Natural killer cell (primary cell): ENCODE measurements at regions not wholly inside any gene's neighbourhood (a gene's known extent, or its start where the extent isn't known, plus 50 kb on each side); places are given as distances from the start of the nearest gene placed in this dataset.
"Not testable (repeated sequence)": the region's sequence is repeated elsewhere in the genome, so short reads cannot be mapped to it uniquely, and the experiment has no call there.

Experiments used
- ATAC-seq, 3 donors: fragments of 150-1000 bp in 2 of 3; fragments of 200-7000 bp in 1 of 3; cut with Tn5 transposase; 1 replicate in 1 of 3; 2 replicates in 2 of 3; pipeline ENCODE4 v1.10.0; 2021; ENCODE audit warnings: mild to moderate bottlenecking in 2 of 3, moderate library complexity in 2 of 3
- DNase-seq, 2 donors: peaks; one replicate each; pipeline versions ENCODE4 v3.0.0 to v3.0.0-alpha.2; 2013 to 2021; ENCODE audit warnings: mixed read lengths in 1 of 2
- H3K27ac ChIP-seq: one replicate; pipeline ENCODE4 v1.5.1; 2013; ENCODE audit warnings: mild to moderate bottlenecking, low read length
- H3K27me3 ChIP-seq: one replicate; pipeline ENCODE4 v1.6.1; 2013; ENCODE audit warnings: low read length; ENCODE audit not compliant: control insufficient read depth, insufficient read depth
- H3K36me3 ChIP-seq: one replicate; pipeline ENCODE4 v1.6.1; 2013; ENCODE audit warnings: low read length; ENCODE audit not compliant: control insufficient read depth, insufficient read depth
- H3K4me1 ChIP-seq: one replicate; pipeline ENCODE4 v1.6.1; 2013; ENCODE audit warnings: low read length; ENCODE audit not compliant: control insufficient read depth, insufficient read depth
- H3K4me3 ChIP-seq: one replicate; pipeline ENCODE4 v1.5.1; 2013; ENCODE audit warnings: low read length
- H3K9me3 ChIP-seq: one replicate; pipeline ENCODE4 v1.6.1; 2013; ENCODE audit warnings: low read length; ENCODE audit not compliant: control insufficient read depth, insufficient read depth
- H3K27ac Mint-ChIP-seq, 2 donors: one replicate each; pipeline ENCODE4 v1.8.0; 2022; ENCODE audit warnings: mild to moderate bottlenecking in 2 of 2, mixed read lengths in 2 of 2, moderate library complexity in 1 of 2
- H3K27me3 Mint-ChIP-seq, 2 donors: one replicate each; pipeline ENCODE4 v1.8.0; 2022; ENCODE audit warnings: low read depth in 2 of 2, mixed read lengths in 2 of 2
- H3K36me3 Mint-ChIP-seq: one replicate; pipeline ENCODE4 v1.8.0; 2022; ENCODE audit warnings: mixed read lengths
- H3K4me1 Mint-ChIP-seq, 2 donors: one replicate each; pipeline ENCODE4 v1.8.0; 2022; ENCODE audit warnings: mixed read lengths in 2 of 2
- H3K4me3 Mint-ChIP-seq: one replicate; pipeline ENCODE4 v1.8.0; 2022; ENCODE audit warnings: mild to moderate bottlenecking, moderate library complexity, mixed read lengths
- H3K9me3 Mint-ChIP-seq, 2 donors: one replicate each; pipeline ENCODE4 v1.8.0; 2022; ENCODE audit warnings: mixed read lengths in 2 of 2
- CTCF ChIP-seq: fragments of 200-600 bp; IDR thresholded peaks from one replicate; pipeline ENCODE4 v1.8.0; 2022; ENCODE audit warnings: antibody characterized with exemption
- WGBS: methylation state at CpG from one replicate; pipeline ENCODE4 v1.1.7; 2013; ENCODE audit warnings: missing lambda C conversion rate; ENCODE audit not compliant: insufficient coverage; 5-methylcytosine and 5-hydroxymethylcytosine counted together
- intact Hi-C: fragments of 100-400 bp; cut with micrococcal nuclease; formaldehyde crosslinking; loops from one replicate; pipeline ENCODE4 v1.14.2; 2022

- no peak for TF ChIP-seq CTCF
- Histone ChIP-seq H3K4me1 (no peaks in the 10 kb centered on the region), H3K36me3 (no peaks in the 10 kb centered on the region), H3K27ac (no peak overlapping the region), H3K9me3 (peaks cover 3% of the 10 kb centered on the region), H3K4me3 (no peak overlapping the region), H3K27me3 (no peaks in the 10 kb centered on the region)
- no peak for ATAC-seq
- H3K4me1 Mint-ChIP-seq = no peaks in the 10 kb centered on the region
- H3K4me3 Mint-ChIP-seq = no peak overlapping the region
- H3K27me3 Mint-ChIP-seq = no peaks in the 10 kb centered on the region
- no peak for DNase-seq
- no peak overlapping the region for H3K27ac Mint-ChIP-seq
- peaks cover 0 to 3% of the 10 kb centered on the region in 2 donors for H3K9me3 Mint-ChIP-seq
- intact Hi-C loops = no loop called here
- no peaks in the 10 kb centered on the region for H3K36me3 Mint-ChIP-seq
Measured at GRCh38 chr9:82135106-82135505, 146.5 kb downstream of the SPATA31D1 start.

GRCh38 chr9:82138081-82138480 lies 149.5 kb downstream of the SPATA31D1 start:
- DNase-seq, H3K27ac ChIP-seq, ATAC-seq, H3K4me3 ChIP-seq, H3K4me1 Mint-ChIP-seq, H3K4me3 Mint-ChIP-seq, H3K27ac Mint-ChIP-seq, H3K4me1 ChIP-seq, H3K9me3 Mint-ChIP-seq, H3K36me3 ChIP-seq, H3K27me3 Mint-ChIP-seq, intact Hi-C loops, H3K27me3 ChIP-seq, H3K9me3 ChIP-seq, H3K36me3 Mint-ChIP-seq: not testable (repeated sequence)

GRCh38 chr9:82140471-82140870 lies 151.9 kb downstream of the SPATA31D1 start:
- peaks cover 0 to 3% of the 10 kb centered on the region in 2 donors for H3K9me3 Mint-ChIP-seq
- Histone ChIP-seq H3K27me3 (no peaks in the 10 kb centered on the region), H3K36me3 (no peaks in the 10 kb centered on the region), H3K4me1 (no peaks in the 10 kb centered on the region), H3K9me3 (peaks cover 5% of the 10 kb centered on the region), H3K27ac (no peak overlapping the region), H3K4me3 (no peak overlapping the region)
- TF ChIP-seq CTCF = no peak
- H3K27ac Mint-ChIP-seq = no peak overlapping the region
- no peaks in the 10 kb centered on the region for H3K36me3 Mint-ChIP-seq
- H3K4me3 Mint-ChIP-seq = no peak overlapping the region
- H3K4me1 Mint-ChIP-seq = no peaks in the 10 kb centered on the region
- intact Hi-C loops = no loop called here
- WGBS = 92% methylated on average over 7 of the region's 7 CpGs
- DNase-seq (no peak), ATAC-seq (no peak)
- no peaks in the 10 kb centered on the region for H3K27me3 Mint-ChIP-seq

GRCh38 chr9:82144803-82145202 lies 156.2 kb downstream of the SPATA31D1 start:
- 92% methylated on average over 1 of the region's 4 CpGs for WGBS
- Mint-ChIP-seq H3K4me1 (no peaks in the 10 kb centered on the region), H3K27me3 (no peaks in the 10 kb centered on the region)

More at GRCh38 chr9:82144803-82145202, 156.2 kb downstream of the SPATA31D1 start:
- peaks cover 3% of the 10 kb centered on the region for H3K9me3 ChIP-seq
- H3K36me3 ChIP-seq = no peaks in the 10 kb centered on the region
- no peak for DNase-seq
- intact Hi-C loops = no loop called here
- H3K36me3 Mint-ChIP-seq = no peaks in the 10 kb centered on the region
- no peaks in the 10 kb centered on the region for H3K4me1 ChIP-seq
- no peak overlapping the region for H3K4me3 Mint-ChIP-seq
- H3K9me3 Mint-ChIP-seq = no peaks in the 10 kb centered on the region
- ATAC-seq = no peak
- H3K4me3 ChIP-seq = no peak overlapping the region
- TF ChIP-seq CTCF = no peak
- no peak overlapping the region for H3K27ac Mint-ChIP-seq
- no peaks in the 10 kb centered on the region for H3K27me3 ChIP-seq
- H3K27ac ChIP-seq = no peak overlapping the region
